H9 (cell line): ENCODE measurements at regions not wholly inside any gene's neighbourhood (a gene's known extent, or its start where the extent isn't known, plus 50 kb on each side); places are given as distances from the start of the nearest gene placed in this dataset.

Source experiments
- DNase-seq: peaks from one replicate; pipeline ENCODE4 v3.0.0-alpha.2; 2017
- H2AFZ ChIP-seq: one replicate; pipeline ENCODE4 v1.6.1; 2013; ENCODE audit warnings: mild to moderate bottlenecking, low read length, control low read depth, moderate library complexity
- H2AK5ac ChIP-seq: 2 replicates; pipeline ENCODE4 v1.6.1; 2013; ENCODE audit warnings: low read length, control low read depth, mixed read lengths; ENCODE audit not compliant: insufficient read length
- H2BK120ac ChIP-seq: one replicate; pipeline ENCODE4 v1.6.1; 2013; ENCODE audit warnings: low read depth, mild to moderate bottlenecking, low read length, control low read depth, inconsistent platforms; ENCODE audit not compliant: poor library complexity, severe bottlenecking
- H2BK12ac ChIP-seq: 2 replicates; pipeline ENCODE4 v1.6.1; 2013; ENCODE audit warnings: low read length, control low read depth, mixed read lengths, low read depth; ENCODE audit not compliant: insufficient read length
- H2BK15ac ChIP-seq: 2 replicates; pipeline ENCODE4 v1.6.1; 2013; ENCODE audit warnings: low read depth, low read length, control low read depth
- H2BK20ac ChIP-seq: one replicate; pipeline ENCODE4 v1.6.1; 2013; ENCODE audit warnings: low read depth, mild to moderate bottlenecking, low read length, control low read depth, inconsistent platforms; ENCODE audit not compliant: poor library complexity, severe bottlenecking
- H2BK5ac ChIP-seq: 2 replicates; pipeline ENCODE4 v1.6.1; 2013; ENCODE audit warnings: low read length, control low read depth, mixed read lengths; ENCODE audit not compliant: insufficient read length
- H3K14ac ChIP-seq: 2 replicates; pipeline ENCODE4 v1.6.1; 2013; ENCODE audit warnings: low read length, control low read depth; ENCODE audit not compliant: insufficient read depth
- H3K18ac ChIP-seq: 2 replicates; pipeline ENCODE4 v1.6.1; 2013; ENCODE audit warnings: low read depth, mild to moderate bottlenecking, mixed read lengths, low read length, control low read depth; ENCODE audit not compliant: insufficient read length
- H3K23ac ChIP-seq: 2 replicates; pipeline ENCODE4 v1.6.1; 2013; ENCODE audit warnings: low read length, control low read depth, mixed read lengths, low read depth; ENCODE audit not compliant: insufficient read length
- H3K23me2 ChIP-seq: 2 replicates; pipeline ENCODE4 v1.6.1; 2013; ENCODE audit warnings: low read depth, mild to moderate bottlenecking, mixed read lengths, low read length, control low read depth; ENCODE audit not compliant: insufficient read length, poor library complexity, severe bottlenecking
- H3K27ac ChIP-seq: 2 replicates; pipeline ENCODE4 v1.5.1; 2013; ENCODE audit warnings: low read length, control low read depth, mixed read lengths, low read depth; ENCODE audit not compliant: insufficient read length
- H3K27me3 ChIP-seq: 2 replicates; pipeline ENCODE4 v1.6.1; 2013; ENCODE audit warnings: low read length, control low read depth, inconsistent platforms; ENCODE audit not compliant: insufficient read depth
- H3K4ac ChIP-seq: 2 replicates; pipeline ENCODE4 v1.6.1; 2013; ENCODE audit warnings: low read depth, mild to moderate bottlenecking, control low read depth, inconsistent platforms, low read length, moderate library complexity
- H3K4me1 ChIP-seq: 2 replicates; pipeline ENCODE4 v1.6.1; 2013; ENCODE audit warnings: low read length, control low read depth, inconsistent platforms; ENCODE audit not compliant: insufficient read depth
- H3K4me2 ChIP-seq: 2 replicates; pipeline ENCODE4 v1.6.1; 2013; ENCODE audit warnings: low read length, control low read depth, mixed read lengths; ENCODE audit not compliant: insufficient read length, insufficient read depth
- H3K56ac ChIP-seq: 2 replicates; pipeline ENCODE4 v1.6.1; 2013; ENCODE audit warnings: low read depth, mild to moderate bottlenecking, mixed read lengths, low read length, control low read depth; ENCODE audit not compliant: insufficient read length
- H3K79me1 ChIP-seq: 2 replicates; pipeline ENCODE4 v1.6.1; 2013; ENCODE audit warnings: low read depth, mild to moderate bottlenecking, moderate library complexity, low read length, control low read depth, inconsistent platforms; ENCODE audit not compliant: insufficient read depth, poor library complexity, severe bottlenecking
- H3K79me2 ChIP-seq: 2 replicates; pipeline ENCODE4 v1.6.1; 2013; ENCODE audit warnings: low read length, control low read depth, inconsistent platforms; ENCODE audit not compliant: insufficient read depth
- H3K9ac ChIP-seq: 2 replicates; pipeline ENCODE4 v1.6.1; 2013; ENCODE audit warnings: low read length, control low read depth, mixed read lengths; ENCODE audit not compliant: insufficient read length; ENCODE audit errors: extremely low read depth
- H3K9me3 ChIP-seq: one replicate; pipeline ENCODE4 v1.6.1; 2013; ENCODE audit warnings: low read depth, low read length, inconsistent platforms; ENCODE audit not compliant: control insufficient read depth
- H3T11ph ChIP-seq: one replicate; pipeline ENCODE4 v1.6.1; 2013; ENCODE audit warnings: mild to moderate bottlenecking, low read length, control low read depth, inconsistent platforms
- H4K20me1 ChIP-seq: one replicate; pipeline ENCODE4 v1.6.1; 2013; ENCODE audit not compliant: control insufficient read depth, insufficient read length, insufficient read depth
- H4K5ac ChIP-seq: 2 replicates; pipeline ENCODE4 v1.6.1; 2013; ENCODE audit warnings: low read depth, mild to moderate bottlenecking, mixed read lengths, low read length, control low read depth; ENCODE audit not compliant: insufficient read length
- H4K8ac ChIP-seq: replicated peaks from 2 replicates; pipeline ENCODE4 v1.6.1; 2013; ENCODE audit warnings: low read length, control low read depth, mixed read lengths, low read depth; ENCODE audit not compliant: insufficient read length
- H4K91ac ChIP-seq: 2 replicates; pipeline ENCODE4 v1.6.1; 2013; ENCODE audit warnings: low read depth, mild to moderate bottlenecking, moderate library complexity, mixed read lengths, low read length, control low read depth; ENCODE audit not compliant: insufficient read length
- H3K27ac Mint-ChIP-seq, 3 experiments: 2 replicates in 2 of 3; 3 replicates in 1 of 3; pipeline ENCODE4 v1.8.0; 2020 to 2021; ENCODE audit warnings: mixed read lengths in 3 of 3, mild to moderate bottlenecking in 1 of 3, moderate library complexity in 1 of 3
- H3K27me3 Mint-ChIP-seq: 2 replicates; pipeline ENCODE4 v1.8.0; 2021; ENCODE audit warnings: low read depth, mild to moderate bottlenecking, moderate library complexity, mixed read lengths
- H3K36me3 Mint-ChIP-seq, 3 experiments: 2 replicates in 2 of 3; 3 replicates in 1 of 3; pipeline ENCODE4 v1.8.0; 2020 to 2021; ENCODE audit warnings: low read depth in 3 of 3, mixed read lengths in 3 of 3; ENCODE audit not compliant: insufficient read depth in 1 of 3
- H3K4me1 Mint-ChIP-seq, 2 experiments: 2 replicates each; pipeline ENCODE4 v1.8.0; 2020; ENCODE audit warnings: mixed read lengths in 2 of 2
- H3K4me3 Mint-ChIP-seq, 2 experiments: 2 replicates in 1 of 2; 3 replicates in 1 of 2; pipeline ENCODE4 v1.8.0; 2020 to 2021; ENCODE audit warnings: mild to moderate bottlenecking in 2 of 2, mixed read lengths in 2 of 2, moderate library complexity in 1 of 2
- H3K9me3 Mint-ChIP-seq, 2 experiments: 2 replicates in 1 of 2; 3 replicates in 1 of 2; pipeline ENCODE4 v1.8.0; 2020; ENCODE audit warnings: mild to moderate bottlenecking in 2 of 2, mixed read lengths in 2 of 2, moderate library complexity in 1 of 2
- WGBS: extraction: QIAGEN DNeasy Blood & Tissue Kit; methylation state at CpG from one replicate; pipeline ENCODE4 v1.1.7; 2013; ENCODE audit warnings: missing lambda C conversion rate, low lambda C conversion rate, mixed read lengths; ENCODE audit not compliant: insufficient read length; ENCODE audit errors: extremely low coverage; 5-methylcytosine and 5-hydroxymethylcytosine counted together
- TF ChIP-seq, protein P1 (sequence below): fragments of 200-600 bp; sonication (generic); conservative IDR thresholded peaks from 3 replicates; pipeline ENCODE4 v1.8.0; 2021; ENCODE audit warnings: antibody characterized with exemption, mild to moderate bottlenecking

DNA sequence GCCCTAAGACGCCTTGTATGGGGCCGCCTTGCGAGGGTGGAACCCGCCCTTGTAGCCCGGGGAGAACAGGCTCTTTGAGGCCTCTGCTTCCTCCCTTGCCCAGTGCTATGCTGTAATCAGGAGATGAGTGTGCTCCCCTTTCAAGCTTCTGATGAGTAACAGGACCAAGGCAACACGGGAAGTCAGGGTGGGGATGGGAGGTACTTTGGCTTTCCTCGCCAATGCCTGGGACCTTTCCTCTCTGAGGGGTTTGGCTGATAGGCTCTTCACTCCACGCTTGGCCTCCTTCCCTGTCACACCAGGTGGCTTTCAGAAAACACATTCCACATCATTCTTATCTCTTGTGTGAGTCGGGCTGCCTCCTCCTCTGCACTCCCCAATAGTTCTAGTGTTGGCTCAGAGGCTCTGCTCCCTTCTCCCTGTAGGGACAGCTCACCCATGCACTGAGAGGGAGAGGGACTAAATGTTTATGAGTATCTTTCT is 223.7 kb upstream of the TRIB2 start:
- Histone ChIP-seq H3K27me3 (no peaks in the 10 kb centered on the region), H4K20me1 (no peaks in the 10 kb centered on the region), H3K9ac (no peak overlapping the region), H2BK20ac (no peak overlapping the region), H3K23me2 (no peaks in the 10 kb centered on the region), H3K9me3 (no peaks in the 10 kb centered on the region), H2BK15ac (no peak overlapping the region), H3K18ac (no peak overlapping the region), H3K23ac (no peak overlapping the region), H3K56ac (no peak overlapping the region), H3T11ph (no peak overlapping the region), H3K27ac (no peak overlapping the region), H3K4me2 (no peak overlapping the region), H4K91ac (no peak overlapping the region), H4K8ac (no peak overlapping the region), H3K4me1 (no peaks in the 10 kb centered on the region), H4K5ac (no peak overlapping the region), H3K14ac (no peak overlapping the region), H3K79me1 (no peaks in the 10 kb centered on the region), H2BK120ac (no peak overlapping the region), H2BK5ac (no peak overlapping the region), H3K4ac (no peak overlapping the region), H3K79me2 (no peaks in the 10 kb centered on the region), H2AFZ (no peak overlapping the region), H2BK12ac (no peak overlapping the region), H2AK5ac (no peak overlapping the region)
- no peak overlapping the region for H3K4me3 Mint-ChIP-seq
- DNase-seq, result no peak
- H3K36me3 Mint-ChIP-seq, result no peaks in the 10 kb centered on the region
- no peaks in the 10 kb centered on the region for H3K27me3 Mint-ChIP-seq
- TF ChIP-seq, protein P1, sequence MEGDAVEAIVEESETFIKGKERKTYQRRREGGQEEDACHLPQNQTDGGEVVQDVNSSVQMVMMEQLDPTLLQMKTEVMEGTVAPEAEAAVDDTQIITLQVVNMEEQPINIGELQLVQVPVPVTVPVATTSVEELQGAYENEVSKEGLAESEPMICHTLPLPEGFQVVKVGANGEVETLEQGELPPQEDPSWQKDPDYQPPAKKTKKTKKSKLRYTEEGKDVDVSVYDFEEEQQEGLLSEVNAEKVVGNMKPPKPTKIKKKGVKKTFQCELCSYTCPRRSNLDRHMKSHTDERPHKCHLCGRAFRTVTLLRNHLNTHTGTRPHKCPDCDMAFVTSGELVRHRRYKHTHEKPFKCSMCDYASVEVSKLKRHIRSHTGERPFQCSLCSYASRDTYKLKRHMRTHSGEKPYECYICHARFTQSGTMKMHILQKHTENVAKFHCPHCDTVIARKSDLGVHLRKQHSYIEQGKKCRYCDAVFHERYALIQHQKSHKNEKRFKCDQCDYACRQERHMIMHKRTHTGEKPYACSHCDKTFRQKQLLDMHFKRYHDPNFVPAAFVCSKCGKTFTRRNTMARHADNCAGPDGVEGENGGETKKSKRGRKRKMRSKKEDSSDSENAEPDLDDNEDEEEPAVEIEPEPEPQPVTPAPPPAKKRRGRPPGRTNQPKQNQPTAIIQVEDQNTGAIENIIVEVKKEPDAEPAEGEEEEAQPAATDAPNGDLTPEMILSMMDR, result no peak
- H3K27ac Mint-ChIP-seq, result no peak overlapping the region
- H3K9me3 Mint-ChIP-seq, result no peaks in the 10 kb centered on the region; a peak in 1 of 5 replicates
- no CpG with 5 or more reads among the region's 9 CpGs for WGBS
- H3K4me1 Mint-ChIP-seq, result no peaks in the 10 kb centered on the region
